ENCODE measurements at regions not wholly inside any gene's neighbourhood (a gene's known extent, or its start where the extent isn't known, plus 50 kb on each side); places are given as distances from the start of the nearest gene placed in this dataset.

GRCh38 chr9:25904701-25905100, 226.5 kb upstream of the TUSC1 start:
- DNase-seq (ENCODE audit: insufficient read length, low spot score): no peak
- TF ChIP-seq CTCF (IDR thresholded peaks at IDR 0.05; ENCODE audit: insufficient read depth, missing control alignments): no peak
- FAIRE-seq: no peak

- no peak for TF ChIP-seq CTCF (IDR thresholded peaks at IDR 0.05; ENCODE audit: insufficient read depth, missing control alignments)
- FAIRE-seq (no peak), DNase-seq (ENCODE audit: insufficient read length, low spot score) (no peak)
These were observed 213.3 kb upstream of the TUSC1 start for GRCh38 chr9:25891527-25891926.

GRCh38 chr9:25889661-25890060, 211.4 kb upstream of the TUSC1 start:
- TF ChIP-seq CTCF (IDR thresholded peaks at IDR 0.05; ENCODE audit: insufficient read depth, missing control alignments): no peak
- no peak for DNase-seq (ENCODE audit: insufficient read length, low spot score)
- FAIRE-seq: no peak

GRCh38 chr9:25876248-25876647, 198.0 kb upstream of the TUSC1 start:
- FAIRE-seq: no peak
- no peak for TF ChIP-seq CTCF (IDR thresholded peaks at IDR 0.05; ENCODE audit: insufficient read depth, missing control alignments)
- DNase-seq (ENCODE audit: insufficient read length, low spot score): no peak

GRCh38 chr9:25864509-25864908, 186.3 kb upstream of the TUSC1 start:
- TF ChIP-seq CTCF (IDR thresholded peaks at IDR 0.05; ENCODE audit: insufficient read depth, missing control alignments): no peak
- DNase-seq (ENCODE audit: insufficient read length, low spot score): no peak
- FAIRE-seq: no peak

GRCh38 chr9:25861421-25861820, 183.2 kb upstream of the TUSC1 start:
- DNase-seq (ENCODE audit: insufficient read length, low spot score): no peak
- no peak for TF ChIP-seq CTCF (IDR thresholded peaks at IDR 0.05; ENCODE audit: insufficient read depth, missing control alignments)
- no peak for FAIRE-seq

- FAIRE-seq (no peak), DNase-seq (ENCODE audit: insufficient read length, low spot score) (no peak)
- TF ChIP-seq CTCF (IDR thresholded peaks at IDR 0.05; ENCODE audit: insufficient read depth, missing control alignments): no peak
These were observed 178.9 kb upstream of the TUSC1 start for GRCh38 chr9:25857147-25857546.

Data from D721Med (cell line).